A549 (cell line): ENCODE measurements at regions not wholly inside any gene's neighbourhood (a gene's known extent, or its start where the extent isn't known, plus 50 kb on each side); places are given as distances from the start of the nearest gene placed in this dataset.

Experiments
- BHLHE40 ChIP-seq: IDR thresholded peaks from 2 replicates; pipeline ENCODE4 v1.6.1; 2012; ENCODE audit warnings: low read depth, low read length, inconsistent platforms
- CTCF ChIP-seq: fragments of >200 bp; sonication (Bioruptor Twin); formaldehyde crosslinking; IDR thresholded peaks from 3 replicates; pipeline ENCODE4 v1.5.1; 2016
- EP300 ChIP-seq, 2 experiments: fragments of >200 bp; sonication (Bioruptor Twin); formaldehyde crosslinking; IDR thresholded peaks; 2 replicates in 1 of 2; 3 replicates in 1 of 2; pipeline ENCODE4 v1.6.1; 2016 to 2017
- FOSB ChIP-seq: fragments of 250-450 bp; sonication (Bioruptor Pico); IDR thresholded peaks from 2 replicates; pipeline ENCODE4 v1.5.0; 2020; ENCODE audit warnings: mild to moderate bottlenecking, moderate library complexity
- FOXS1 ChIP-seq: fragments of 250-450 bp; sonication (Bioruptor Pico); IDR thresholded peaks from 2 replicates; pipeline ENCODE4 v1.5.0; 2020; ENCODE audit warnings: mild to moderate bottlenecking, moderate library complexity
- MAX ChIP-seq: IDR thresholded peaks from 2 replicates; pipeline ENCODE4 v1.6.1; 2012
- POLR2A ChIP-seq: IDR thresholded peaks from 2 replicates; pipeline ENCODE4 v1.6.1; 2012; ENCODE audit warnings: mild to moderate bottlenecking, low read length

GRCh38 chr1:106393046-106393445 lies 663.4 kb upstream of the PRMT6 start:
- TF ChIP-seq BHLHE40: no peak
- no peak for TF ChIP-seq CTCF
- no peak for TF ChIP-seq POLR2A
- no peak for TF ChIP-seq FOXS1 (CRISPR knock-in tag)
- TF ChIP-seq MAX: no peak
- no peak for TF ChIP-seq FOSB (CRISPR knock-in tag)
- TF ChIP-seq EP300 (IDR thresholded peaks at IDR 0.05): no peak
